22Rv1 (cell line): ENCODE measurements at regions not wholly inside any gene's neighbourhood (a gene's known extent, or its start where the extent isn't known, plus 50 kb on each side); places are given as distances from the start of the nearest gene placed in this dataset.

Experiments used
- ZFX ChIP-seq: fragments of 450-650 bp; IDR thresholded peaks from 2 replicates; pipeline ENCODE4 v1.6.1; 2017; ENCODE audit warnings: antibody characterized with exemption, borderline replicate concordance
- TF ChIP-seq, protein P1 (sequence below): fragments of 450-650 bp; IDR thresholded peaks from 2 replicates; pipeline ENCODE4 v1.5.1; 2017; ENCODE audit warnings: mild to moderate bottlenecking

DNA sequence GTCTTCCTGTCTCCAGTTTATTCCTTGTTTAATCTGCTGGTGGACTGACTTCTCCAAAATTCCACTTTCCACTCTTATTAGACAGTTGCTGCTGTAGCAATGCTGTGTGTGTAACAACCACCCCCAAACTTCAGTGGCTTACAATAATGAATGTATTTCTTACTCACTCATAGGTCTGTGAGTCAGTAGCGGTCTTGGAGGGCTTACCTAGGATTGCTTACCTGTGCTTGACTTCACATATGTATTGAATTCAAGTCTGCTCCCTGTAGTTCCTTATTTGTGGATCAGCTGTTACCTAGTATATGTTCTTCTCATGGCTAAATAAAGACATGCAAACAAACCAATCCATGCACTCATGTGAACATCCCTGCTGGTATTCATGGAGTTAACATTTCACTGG, 224.6 kb downstream of the MAP2K6 start:
- TF ChIP-seq, protein P1, sequence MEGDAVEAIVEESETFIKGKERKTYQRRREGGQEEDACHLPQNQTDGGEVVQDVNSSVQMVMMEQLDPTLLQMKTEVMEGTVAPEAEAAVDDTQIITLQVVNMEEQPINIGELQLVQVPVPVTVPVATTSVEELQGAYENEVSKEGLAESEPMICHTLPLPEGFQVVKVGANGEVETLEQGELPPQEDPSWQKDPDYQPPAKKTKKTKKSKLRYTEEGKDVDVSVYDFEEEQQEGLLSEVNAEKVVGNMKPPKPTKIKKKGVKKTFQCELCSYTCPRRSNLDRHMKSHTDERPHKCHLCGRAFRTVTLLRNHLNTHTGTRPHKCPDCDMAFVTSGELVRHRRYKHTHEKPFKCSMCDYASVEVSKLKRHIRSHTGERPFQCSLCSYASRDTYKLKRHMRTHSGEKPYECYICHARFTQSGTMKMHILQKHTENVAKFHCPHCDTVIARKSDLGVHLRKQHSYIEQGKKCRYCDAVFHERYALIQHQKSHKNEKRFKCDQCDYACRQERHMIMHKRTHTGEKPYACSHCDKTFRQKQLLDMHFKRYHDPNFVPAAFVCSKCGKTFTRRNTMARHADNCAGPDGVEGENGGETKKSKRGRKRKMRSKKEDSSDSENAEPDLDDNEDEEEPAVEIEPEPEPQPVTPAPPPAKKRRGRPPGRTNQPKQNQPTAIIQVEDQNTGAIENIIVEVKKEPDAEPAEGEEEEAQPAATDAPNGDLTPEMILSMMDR = no peak
- no peak for TF ChIP-seq ZFX
